Loucy (cell line): ENCODE measurements at regions not wholly inside any gene's neighbourhood (a gene's known extent, or its start where the extent isn't known, plus 50 kb on each side); places are given as distances from the start of the nearest gene placed in this dataset.

Experiments
- H2AFZ ChIP-seq: fragments of 200-600 bp; sonication (generic); 2 replicates; pipeline ENCODE4 v1.6.0; 2016; ENCODE audit warnings: antibody characterized with exemption, mild to moderate bottlenecking, low read length, moderate library complexity
- H3F3A ChIP-seq: fragments of 200-600 bp; 2 replicates; pipeline ENCODE4 v1.6.0; 2016; ENCODE audit warnings: antibody characterized with exemption, low read depth, mild to moderate bottlenecking
- H3K27me3 ChIP-seq: fragments of 200-600 bp; sonication (generic); 2 replicates; pipeline ENCODE4 v1.6.1; 2014; ENCODE audit warnings: low read length, mild to moderate bottlenecking; ENCODE audit not compliant: insufficient read depth, poor library complexity, severe bottlenecking
- H3K36me3 ChIP-seq: fragments of 200-600 bp; sonication (generic); 2 replicates; pipeline ENCODE4 v1.6.1; 2016; ENCODE audit warnings: low read length; ENCODE audit not compliant: insufficient read depth
- H3K4me1 ChIP-seq: fragments of 200-600 bp; sonication (generic); 2 replicates; pipeline ENCODE4 v1.5.1; 2014; ENCODE audit warnings: low read length, mild to moderate bottlenecking; ENCODE audit not compliant: insufficient read depth, poor library complexity, severe bottlenecking
- H3K4me2 ChIP-seq: fragments of 200-600 bp; sonication (generic); 2 replicates; pipeline ENCODE4 v1.6.0; 2014; ENCODE audit warnings: antibody characterized with exemption, low read length, low read depth, mild to moderate bottlenecking; ENCODE audit not compliant: poor library complexity, severe bottlenecking
- H3K4me3 ChIP-seq: fragments of 200-600 bp; sonication (generic); 2 replicates; pipeline ENCODE4 v1.5.1; 2014; ENCODE audit warnings: low read length, mild to moderate bottlenecking, mixed read lengths; ENCODE audit not compliant: poor library complexity, severe bottlenecking
- H3K79me2 ChIP-seq: fragments of 200-600 bp; sonication (generic); 2 replicates; pipeline ENCODE4 v1.6.1; 2014; ENCODE audit warnings: low read length; ENCODE audit not compliant: insufficient read depth
- H3K9ac ChIP-seq: fragments of 200-600 bp; sonication (generic); 2 replicates; pipeline ENCODE4 v1.6.0; 2014; ENCODE audit warnings: mild to moderate bottlenecking, low read depth, low read length, moderate library complexity; ENCODE audit not compliant: poor library complexity, severe bottlenecking
- H3K9me2 ChIP-seq: fragments of 200-600 bp; sonication (generic); replicated peaks from 2 replicates; pipeline ENCODE4 v1.6.1; 2016; ENCODE audit warnings: low read depth, low read length, mixed read lengths
- H3K9me3 ChIP-seq: fragments of 200-600 bp; sonication (generic); 2 replicates; pipeline ENCODE4 v1.6.1; 2014; ENCODE audit warnings: mild to moderate bottlenecking, antibody characterized with exemption, low read length, low read depth; ENCODE audit not compliant: insufficient read depth
- H4K20me1 ChIP-seq: fragments of 200-600 bp; sonication (generic); 2 replicates; pipeline ENCODE4 v1.6.0; 2014; ENCODE audit warnings: antibody characterized with exemption, low read length, mild to moderate bottlenecking; ENCODE audit not compliant: insufficient read depth, poor library complexity, severe bottlenecking
- EZH2phosphoT487 ChIP-seq: fragments of 200-600 bp; IDR thresholded peaks from 2 replicates; pipeline ENCODE4 v1.6.1; 2018; ENCODE audit warnings: antibody characterized with exemption, mild to moderate bottlenecking, moderate library complexity, borderline replicate concordance
- TF ChIP-seq, protein P1 (sequence below): fragments of 200-600 bp; sonication (generic); conservative IDR thresholded peaks from 2 replicates; pipeline ENCODE4 v1.5.1; 2014; ENCODE audit warnings: mild to moderate bottlenecking, antibody characterized with exemption, low read length

GRCh38 chr4:188432328-188432727, 293.1 kb downstream of the TRIML1 start:
- H3K9me3 ChIP-seq, result peaks cover 3% of the 10 kb centered on the region; the same call in 1 of the 2 replicates
- no peak overlapping the region for H3K4me3 ChIP-seq
- H3F3A ChIP-seq, result no peaks in the 10 kb centered on the region
- H3K36me3 ChIP-seq, result no peaks in the 10 kb centered on the region
- no peaks in the 10 kb centered on the region for H3K4me1 ChIP-seq
- H3K9me2 ChIP-seq, result no peaks in the 10 kb centered on the region
- H4K20me1 ChIP-seq, result no peaks in the 10 kb centered on the region
- no peak for TF ChIP-seq EZH2phosphoT487
- H2AFZ ChIP-seq, result no peak overlapping the region
- H3K27me3 ChIP-seq, result no peaks in the 10 kb centered on the region
- no peaks in the 10 kb centered on the region for H3K79me2 ChIP-seq
- no peak overlapping the region for H3K9ac ChIP-seq
- no peak overlapping the region for H3K4me2 ChIP-seq

- no peak overlapping the region for H3K4me3 ChIP-seq
- H3K36me3 ChIP-seq, result no peaks in the 10 kb centered on the region
- H3K9me3 ChIP-seq, result peaks cover 3% of the 10 kb centered on the region; the same call in 1 of the 2 replicates
- H3K27me3 ChIP-seq, result no peaks in the 10 kb centered on the region
- no peaks in the 10 kb centered on the region for H4K20me1 ChIP-seq
- no peaks in the 10 kb centered on the region for H3F3A ChIP-seq
- H3K4me2 ChIP-seq, result no peak overlapping the region
- no peaks in the 10 kb centered on the region for H3K4me1 ChIP-seq
- no peak for TF ChIP-seq EZH2phosphoT487
- TF ChIP-seq, protein P1, sequence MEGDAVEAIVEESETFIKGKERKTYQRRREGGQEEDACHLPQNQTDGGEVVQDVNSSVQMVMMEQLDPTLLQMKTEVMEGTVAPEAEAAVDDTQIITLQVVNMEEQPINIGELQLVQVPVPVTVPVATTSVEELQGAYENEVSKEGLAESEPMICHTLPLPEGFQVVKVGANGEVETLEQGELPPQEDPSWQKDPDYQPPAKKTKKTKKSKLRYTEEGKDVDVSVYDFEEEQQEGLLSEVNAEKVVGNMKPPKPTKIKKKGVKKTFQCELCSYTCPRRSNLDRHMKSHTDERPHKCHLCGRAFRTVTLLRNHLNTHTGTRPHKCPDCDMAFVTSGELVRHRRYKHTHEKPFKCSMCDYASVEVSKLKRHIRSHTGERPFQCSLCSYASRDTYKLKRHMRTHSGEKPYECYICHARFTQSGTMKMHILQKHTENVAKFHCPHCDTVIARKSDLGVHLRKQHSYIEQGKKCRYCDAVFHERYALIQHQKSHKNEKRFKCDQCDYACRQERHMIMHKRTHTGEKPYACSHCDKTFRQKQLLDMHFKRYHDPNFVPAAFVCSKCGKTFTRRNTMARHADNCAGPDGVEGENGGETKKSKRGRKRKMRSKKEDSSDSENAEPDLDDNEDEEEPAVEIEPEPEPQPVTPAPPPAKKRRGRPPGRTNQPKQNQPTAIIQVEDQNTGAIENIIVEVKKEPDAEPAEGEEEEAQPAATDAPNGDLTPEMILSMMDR, result no peak
- H3K9me2 ChIP-seq, result no peaks in the 10 kb centered on the region
- no peak overlapping the region for H2AFZ ChIP-seq
- no peak overlapping the region for H3K9ac ChIP-seq
- no peaks in the 10 kb centered on the region for H3K79me2 ChIP-seq
Observed at GRCh38 chr4:188433741-188434315, 294.6 kb downstream of the TRIML1 start.

- TF ChIP-seq, protein P1, result no peak
- no peak for TF ChIP-seq EZH2phosphoT487
- Histone ChIP-seq H3K9ac (no peak overlapping the region), H4K20me1 (no peaks in the 10 kb centered on the region), H3K27me3 (no peaks in the 10 kb centered on the region), H3K36me3 (no peaks in the 10 kb centered on the region), H3K9me3 (peaks cover 3% of the 10 kb centered on the region; the same call in 1 of the 2 replicates), H3K79me2 (no peaks in the 10 kb centered on the region), H2AFZ (no peak overlapping the region), H3F3A (no peaks in the 10 kb centered on the region), H3K4me3 (no peak overlapping the region), H3K4me1 (no peaks in the 10 kb centered on the region), H3K4me2 (no peak overlapping the region), H3K9me2 (no peaks in the 10 kb centered on the region)
Observed at GRCh38 chr4:188434643-188435042, 295.4 kb downstream of the TRIML1 start.

GRCh38 chr4:188435381-188435780, 296.1 kb downstream of the TRIML1 start:
- Histone ChIP-seq H2AFZ (no peak overlapping the region), H3K9me2 (no peaks in the 10 kb centered on the region), H3K4me3 (no peak overlapping the region), H3K36me3 (no peaks in the 10 kb centered on the region), H4K20me1 (no peaks in the 10 kb centered on the region), H3K4me1 (no peaks in the 10 kb centered on the region), H3K9ac (no peak overlapping the region), H3K27me3 (no peaks in the 10 kb centered on the region), H3K9me3 (peaks cover 3% of the 10 kb centered on the region; the same call in 1 of the 2 replicates), H3K4me2 (no peak overlapping the region), H3K79me2 (no peaks in the 10 kb centered on the region), H3F3A (no peaks in the 10 kb centered on the region)
- TF ChIP-seq, protein P1, result no peak
